Coronary artery (tissue), 2 donors: ENCODE measurements at regions not wholly inside any gene's neighbourhood (a gene's known extent, or its start where the extent isn't known, plus 50 kb on each side); places are given as distances from the start of the nearest gene placed in this dataset.

Source experiments
- DNase-seq: peaks from one replicate; pipeline ENCODE4 v3.0.0-alpha.2; 2017; ENCODE audit warnings: low spot score
- H3K27ac ChIP-seq, 2 donors: fragments of 200-600 bp; sonication (generic); one replicate each; pipeline ENCODE4 v1.5.1; 2016 to 2019
- H3K4me3 ChIP-seq: fragments of 200-600 bp; sonication (generic); 2 replicates; pipeline ENCODE4 v1.5.1; 2016; ENCODE audit warnings: mild to moderate bottlenecking, moderate library complexity
- CTCF ChIP-seq: fragments of 200-600 bp; sonication (generic); IDR thresholded peaks from one replicate; pipeline ENCODE4 v1.5.1; 2019; ENCODE audit warnings: antibody characterized with exemption

- TF ChIP-seq CTCF: no peak
- Histone ChIP-seq H3K4me3 (no peak overlapping the region), H3K27ac (no peak overlapping the region)
- DNase-seq: no peak
These were observed 290.4 kb downstream of the RNF144A start for GRCh38 chr2:7207631-7208030.

GRCh38 chr2:7209757-7210555 lies 292.7 kb downstream of the RNF144A start:
- no peak for DNase-seq
- TF ChIP-seq CTCF: no peak
- Histone ChIP-seq H3K27ac (no peak overlapping the region), H3K4me3 (no peak overlapping the region)

GRCh38 chr2:7210712-7211111 lies 293.5 kb downstream of the RNF144A start:
- TF ChIP-seq CTCF: no peak
- no peak overlapping the region for H3K4me3 ChIP-seq
- no peak for DNase-seq
- H3K27ac ChIP-seq: no peak overlapping the region

GRCh38 chr2:7225848-7226247 lies 308.6 kb downstream of the RNF144A start:
- Histone ChIP-seq H3K27ac (no peak overlapping the region), H3K4me3 (no peak overlapping the region)
- no peak for TF ChIP-seq CTCF
- DNase-seq: no peak

GRCh38 chr2:7226501-7226900 lies 309.3 kb downstream of the RNF144A start:
- no peak overlapping the region for H3K4me3 ChIP-seq
- no peak for TF ChIP-seq CTCF
- DNase-seq: no peak
- H3K27ac ChIP-seq: no peak overlapping the region

GRCh38 chr2:7233126-7233525 lies 315.9 kb downstream of the RNF144A start:
- TF ChIP-seq CTCF: no peak
- Histone ChIP-seq H3K27ac (no peak overlapping the region), H3K4me3 (no peak overlapping the region)
- no peak for DNase-seq

- TF ChIP-seq CTCF: no peak
- Histone ChIP-seq H3K4me3 (no peak overlapping the region), H3K27ac (no peak overlapping the region)
- DNase-seq: no peak
These were observed 320.3 kb downstream of the RNF144A start for GRCh38 chr2:7237466-7237865.
